ENCODE measurements at regions not wholly inside any gene's neighbourhood (a gene's known extent, or its start where the extent isn't known, plus 50 kb on each side); places are given as distances from the start of the nearest gene placed in this dataset.

DNA sequence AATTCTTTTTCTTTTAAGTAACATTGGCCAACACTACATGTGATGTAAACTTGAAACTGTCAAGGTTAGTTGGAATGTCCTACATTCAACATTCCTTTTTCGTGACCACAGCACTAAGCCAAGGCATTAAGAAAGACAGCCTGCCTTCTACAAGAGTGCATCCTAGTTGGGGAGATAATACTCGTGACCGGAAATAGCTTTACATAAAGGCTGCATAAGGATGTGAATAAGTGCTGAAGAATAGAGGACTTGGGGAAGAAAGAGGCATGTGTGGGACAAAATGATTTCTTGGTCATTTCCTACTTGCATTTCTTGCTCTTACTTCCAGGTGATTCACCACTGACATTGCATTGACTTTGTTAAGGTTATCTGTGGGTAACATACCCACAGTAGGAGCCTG, 282.0 kb downstream of the DMRT2 start:
- TF ChIP-seq POLR2AphosphoS5 (IDR thresholded peaks at IDR 0.05; ENCODE audit: low read depth, low read length) (no peak), POLR2A (IDR thresholded peaks at IDR 0.05; ENCODE audit: low read depth, low read length) (no peak), TAF1 (IDR thresholded peaks at IDR 0.05; ENCODE audit: borderline replicate concordance, low read depth, low read length) (no peak)
